ENCODE measurements at regions not wholly inside any gene's neighbourhood (a gene's known extent, or its start where the extent isn't known, plus 50 kb on each side); places are given as distances from the start of the nearest gene placed in this dataset.
"Not testable (repeated sequence)": the region's sequence is repeated elsewhere in the genome, so short reads cannot be mapped to it uniquely, and the experiment has no call there.

DNA sequence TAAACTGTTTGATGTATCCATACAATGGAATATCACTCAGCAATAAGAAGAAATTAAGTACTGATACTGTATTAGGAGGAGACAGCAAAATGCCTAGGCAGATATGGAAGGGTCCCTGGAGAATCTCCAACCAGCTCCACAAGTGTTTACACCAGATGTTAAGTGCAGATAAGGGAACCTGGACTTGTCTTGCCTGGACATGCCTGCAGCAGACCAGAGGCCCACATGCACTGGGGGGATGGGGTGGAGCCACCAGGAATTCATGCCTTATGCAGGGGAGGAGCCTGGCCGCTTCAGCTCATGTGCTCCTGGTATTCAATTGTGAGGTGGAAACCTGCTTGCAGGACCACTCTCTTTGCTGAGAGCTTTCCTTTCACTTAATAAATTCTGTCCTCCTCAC lies 287.6 kb downstream of the LIPI start:
- not testable (repeated sequence) for TF ChIP-seq CHD2 (IDR thresholded peaks at IDR 0.05; ENCODE audit: low read depth, low read length); ZEB2 (IDR thresholded peaks at IDR 0.05); FOXJ3 (CRISPR knock-in tag; IDR thresholded peaks at IDR 0.05); SMAD2 (IDR thresholded peaks at IDR 0.05; ENCODE audit: low read depth, low read length); EZH2 (IDR thresholded peaks at IDR 0.05; ENCODE audit: borderline replicate concordance, low read depth, low read length)
- peak; percentile 25; the same call in 1 of the 2 replicates for TF ChIP-seq NFIC (IDR thresholded peaks at IDR 0.05)
